H1 (cell line): ENCODE measurements at regions not wholly inside any gene's neighbourhood (a gene's known extent, or its start where the extent isn't known, plus 50 kb on each side); places are given as distances from the start of the nearest gene placed in this dataset.

Experiments
- CTCF ChIA-PET: fragments of 300-600 bp; sonication (Branson Sonifier 250); formaldehyde crosslinking; loops from one replicate; lab custom pipeline; 2021; ENCODE audit not compliant: partially characterized antibody; lab: Charles Lee
- POLR2A ChIA-PET: fragments of 300-600 bp; sonication (Branson Sonifier 250); formaldehyde crosslinking; loops from one replicate; lab custom pipeline; 2021; ENCODE audit warnings: inconsistent platforms; ENCODE audit not compliant: partially characterized antibody; lab: Charles Lee
- DNase-seq, 2 experiments: peaks; one replicate each; pipeline versions ENCODE4 v3.0.0 to v3.0.0-alpha.2; 2010 to 2022; ENCODE audit warnings: low spot score in 2 of 2, low read depth in 1 of 2, mixed read lengths in 1 of 2
- FAIRE-seq: peaks from 2 replicates; lab custom pipeline; 2011; peaks lifted over from hg19 to GRCh38; lab: Jason Lieb, UNC
- H2AFZ ChIP-seq: 2 replicates; pipeline ENCODE4 v1.8.1; 2012; ENCODE audit warnings: low read length, inconsistent platforms
- H2AK5ac ChIP-seq: 2 replicates; pipeline ENCODE4 v1.6.1; 2013; ENCODE audit warnings: low read depth, low read length
- H2BK120ac ChIP-seq: replicated peaks from 2 replicates; pipeline ENCODE3; 2013; ENCODE audit warnings: low read depth, low read length, inconsistent platforms
- H2BK12ac ChIP-seq: 2 replicates; pipeline ENCODE4 v1.6.1; 2013; ENCODE audit warnings: low read depth, low read length
- H2BK15ac ChIP-seq: 2 replicates; pipeline ENCODE4 v1.6.1; 2013; ENCODE audit warnings: low read length
- H2BK20ac ChIP-seq: 2 replicates; pipeline ENCODE4 v1.6.1; 2013; ENCODE audit warnings: low read length
- H2BK5ac ChIP-seq: 2 replicates; pipeline ENCODE4 v1.6.1; 2013; ENCODE audit warnings: low read depth, low read length
- H3K14ac ChIP-seq: 2 replicates; pipeline ENCODE4 v1.6.1; 2013; ENCODE audit warnings: inconsistent platforms; ENCODE audit not compliant: insufficient read length
- H3K18ac ChIP-seq: 2 replicates; pipeline ENCODE4 v1.6.1; 2013; ENCODE audit warnings: low read length; ENCODE audit errors: extremely low read depth
- H3K23ac ChIP-seq: 2 replicates; pipeline ENCODE4 v1.6.1; 2013; ENCODE audit warnings: inconsistent platforms; ENCODE audit not compliant: insufficient read length
- H3K23me2 ChIP-seq: 2 replicates; pipeline ENCODE4 v1.6.1; 2013; ENCODE audit warnings: low read depth, low read length
- H3K27ac ChIP-seq: 2 replicates; pipeline ENCODE4 v1.6.1; 2011; ENCODE audit warnings: low read depth, low read length, inconsistent platforms
- H3K27me3 ChIP-seq, 4 experiments: replicated peaks in 1 of 4; 1 replicate in 1 of 4; 2 replicates in 3 of 4; pipeline versions ENCODE4 v1.6.1 to v1.8.1; 2011 to 2013; ENCODE audit warnings: low read length in 3 of 4, mild to moderate bottlenecking in 3 of 4, inconsistent platforms in 2 of 4, mixed read lengths in 2 of 4, moderate library complexity in 1 of 4; ENCODE audit not compliant: control insufficient read depth in 3 of 4, insufficient read depth in 3 of 4; ENCODE audit errors: extremely low read depth in 1 of 4
- H3K36me3 ChIP-seq, 4 experiments: 2 replicates each; pipeline versions ENCODE4 v1.6.1 to v1.8.1; 2011 to 2013; ENCODE audit warnings: mild to moderate bottlenecking in 4 of 4, low read length in 3 of 4, moderate library complexity in 2 of 4, control low read depth in 1 of 4, inconsistent platforms in 1 of 4; ENCODE audit not compliant: insufficient read depth in 4 of 4, control insufficient read depth in 2 of 4
- H3K4ac ChIP-seq: replicated peaks from 2 replicates; pipeline ENCODE3; 2013; ENCODE audit warnings: low read length, low read depth, mixed read lengths, inconsistent platforms; ENCODE audit not compliant: insufficient read length
- H3K4me1 ChIP-seq, 4 experiments: replicated peaks in 1 of 4; 1 replicate in 1 of 4; 2 replicates in 3 of 4; pipeline versions ENCODE4 v1.6.1 to v1.8.1; 2011 to 2013; ENCODE audit warnings: low read length in 3 of 4, inconsistent platforms in 2 of 4, mixed read lengths in 1 of 4; ENCODE audit not compliant: insufficient read depth in 4 of 4, control insufficient read depth in 3 of 4
- H3K4me2 ChIP-seq, 2 experiments: 2 replicates each; pipeline versions ENCODE4 v1.6.1 to v1.8.1; 2011 to 2013; ENCODE audit warnings: low read depth in 2 of 2, low read length in 2 of 2, control low read depth in 1 of 2, inconsistent platforms in 1 of 2, mild to moderate bottlenecking in 1 of 2; ENCODE audit not compliant: insufficient read depth in 1 of 2
- H3K4me3 ChIP-seq, 4 experiments: fragments of 200-600, 300-600 bp in 1 of 4; sonication (generic), shearing (Covaris generic), sonication (Bioruptor Twin) in 1 of 4; 2 replicates each; pipeline versions ENCODE4 v1.5.1 to v1.8.1; 2011 to 2016; ENCODE audit warnings: low read length in 4 of 4, low read depth in 3 of 4, control low read depth in 2 of 4, inconsistent platforms in 2 of 4, mild to moderate bottlenecking in 2 of 4, mixed read lengths in 1 of 4, moderate library complexity in 1 of 4; ENCODE audit not compliant: insufficient read depth in 2 of 4; ENCODE audit errors: extremely low read depth in 1 of 4
- H3K56ac ChIP-seq: replicated peaks from 2 replicates; pipeline ENCODE3; 2013; ENCODE audit warnings: low read depth, mild to moderate bottlenecking, mixed read lengths, low read length, inconsistent platforms; ENCODE audit not compliant: insufficient read length
- H3K79me1 ChIP-seq: 2 replicates; pipeline ENCODE4 v1.6.1; 2013; ENCODE audit warnings: low read depth, low read length, control low read depth
- H3K79me2 ChIP-seq, 2 experiments: 2 replicates each; pipeline versions ENCODE4 v1.6.1 to v1.8.1; 2012 to 2013; ENCODE audit warnings: low read length in 2 of 2, mild to moderate bottlenecking in 2 of 2, inconsistent platforms in 1 of 2; ENCODE audit not compliant: insufficient read depth in 2 of 2, control insufficient read depth in 1 of 2
- H3K9ac ChIP-seq, 4 experiments: replicated peaks in 1 of 4; 1 replicate in 1 of 4; 2 replicates in 3 of 4; pipeline versions ENCODE4 v1.6.1 to v1.8.1; 2011 to 2013; ENCODE audit warnings: low read depth in 3 of 4, low read length in 3 of 4, control low read depth in 2 of 4, mild to moderate bottlenecking in 2 of 4, moderate library complexity in 2 of 4, inconsistent platforms in 1 of 4; ENCODE audit errors: extremely low read depth in 1 of 4
- H3K9me3 ChIP-seq, 2 experiments: 2 replicates each; pipeline versions ENCODE4 v1.6.1 to v1.8.1; 2012 to 2013; ENCODE audit warnings: mild to moderate bottlenecking in 2 of 2, moderate library complexity in 2 of 2, control low read depth in 1 of 2, inconsistent platforms in 1 of 2, low read depth in 1 of 2, low read length in 1 of 2, mixed read lengths in 1 of 2; ENCODE audit not compliant: insufficient read depth in 2 of 2
- H4K20me1 ChIP-seq, 2 experiments: replicated peaks in 1 of 2; 2 replicates each; pipeline versions ENCODE3 to v1.8.1; 2011 to 2013; ENCODE audit warnings: inconsistent platforms in 2 of 2, low read length in 2 of 2, mild to moderate bottlenecking in 1 of 2; ENCODE audit not compliant: insufficient read depth in 2 of 2, control insufficient read depth in 1 of 2
- H4K5ac ChIP-seq: 2 replicates; pipeline ENCODE4 v1.6.1; 2013; ENCODE audit warnings: low read length, low read depth, mixed read lengths, inconsistent platforms; ENCODE audit not compliant: insufficient read length
- H4K8ac ChIP-seq: 2 replicates; pipeline ENCODE4 v1.8.0; 2013; ENCODE audit warnings: mild to moderate bottlenecking, moderate library complexity, low read length, inconsistent platforms; ENCODE audit not compliant: insufficient read depth; ENCODE audit errors: extremely low read depth
- H4K91ac ChIP-seq: replicated peaks from 2 replicates; pipeline ENCODE3; 2013; ENCODE audit warnings: low read length, mixed read lengths, inconsistent platforms; ENCODE audit not compliant: insufficient read length
- GABPA ChIP-seq: IDR thresholded peaks from 2 replicates; pipeline ENCODE4 v1.6.1; 2011; ENCODE audit warnings: mild to moderate bottlenecking, low read length, moderate library complexity, borderline replicate concordance; ENCODE audit not compliant: insufficient read depth
- GTF2F1 ChIP-seq: IDR thresholded peaks from 2 replicates; pipeline ENCODE4 v1.6.1; 2012; ENCODE audit warnings: low read depth, low read length, improper control_type of control experiment, borderline replicate concordance
- HDAC2 ChIP-seq, 2 experiments: fragments of 300-600 bp in 1 of 2; sonication (generic) in 1 of 2; IDR thresholded peaks; 2 replicates each; pipeline ENCODE4 v1.6.1; 2011 to 2012; ENCODE audit warnings: low read depth in 2 of 2, low read length in 2 of 2, mild to moderate bottlenecking in 2 of 2, moderate library complexity in 2 of 2, borderline replicate concordance in 1 of 2, inconsistent platforms in 1 of 2
- HDAC6 ChIP-seq: IDR thresholded peaks from one replicate; pipeline ENCODE4 v1.7.1; 2012; ENCODE audit warnings: low read depth, mild to moderate bottlenecking, inconsistent platforms, low read length, moderate library complexity
- KDM5A ChIP-seq: fragments of 200-600 bp; IDR thresholded peaks from 2 replicates; pipeline ENCODE4 v1.7.1; 2012; ENCODE audit warnings: mild to moderate bottlenecking, low read length, inconsistent platforms, mixed read lengths
- RNF2 ChIP-seq: fragments of 200-900, 300-1000 bp; sonication (generic); IDR thresholded peaks from 2 replicates; pipeline ENCODE4 v1.7.1; 2016; ENCODE audit warnings: borderline replicate concordance, low read depth, mild to moderate bottlenecking, antibody characterized with exemption, low read length; ENCODE audit not compliant: poor library complexity, severe bottlenecking; ENCODE audit errors: missing control alignments
- SRF ChIP-seq: IDR thresholded peaks from 2 replicates; pipeline ENCODE4 v1.6.1; 2011; ENCODE audit warnings: mild to moderate bottlenecking, low read depth, low read length, moderate library complexity
- TAF7 ChIP-seq: optimal IDR thresholded peaks from 2 replicates; pipeline ENCODE3; 2011; ENCODE audit warnings: low read depth, mild to moderate bottlenecking, inconsistent platforms, low read length, moderate library complexity, borderline replicate concordance
- WGBS, 2 experiments: shearing (Covaris generic) in 1 of 2; methylation state at CpG; one replicate each; pipeline versions ENCODE4 v1.1.6 to v1.1.7; 2013 to 2015; ENCODE audit warnings: low lambda C conversion rate in 2 of 2, mixed read lengths in 2 of 2, inconsistent platforms in 1 of 2, low coverage in 1 of 2, missing lambda C conversion rate in 1 of 2; ENCODE audit not compliant: insufficient replicate concordance in 2 of 2, insufficient coverage in 1 of 2, insufficient read length in 1 of 2; ENCODE audit errors: extremely low coverage in 1 of 2, missing lambda C conversion rate in 1 of 2; 5-methylcytosine and 5-hydroxymethylcytosine counted together

- no peak overlapping the region for H3K9ac ChIP-seq
- no peak overlapping the region for H2BK120ac ChIP-seq
- H2BK15ac ChIP-seq = no peak overlapping the region
- H3K4me2 ChIP-seq = no peak overlapping the region
- no peak overlapping the region for H4K91ac ChIP-seq
- no peak overlapping the region for H2BK5ac ChIP-seq
- WGBS, 2 experiments = 75% methylated on average over 4 of the region's 4 CpGs; no CpG with 5 or more reads in 1 of the 2 experiments
- H3K36me3 ChIP-seq = no peaks in the 10 kb centered on the region
- CTCF ChIA-PET = no interaction called here
- no peak overlapping the region for H3K56ac ChIP-seq
- TF ChIP-seq KDM5A (no peak), GABPA (no peak), RNF2 (no peak), SRF (no peak), TAF7 (no peak), GTF2F1 (no peak), HDAC6 (no peak), HDAC2 (IDR thresholded peaks at IDR 0.05; ENCODE audit: borderline replicate concordance in 1 of 2, low read depth in 2 of 2, low read length in 2 of 2) (no peak)
- no peak overlapping the region for H3K4ac ChIP-seq
- no peak overlapping the region for H3K4me3 ChIP-seq
- no peak overlapping the region for H2BK12ac ChIP-seq
- DNase-seq (no peak), FAIRE-seq (no peak)
- H3K18ac ChIP-seq = no peak overlapping the region
- POLR2A ChIA-PET = no interaction called here
- no peak overlapping the region for H4K5ac ChIP-seq
- H3K14ac ChIP-seq = no peak overlapping the region
- H3K27me3 ChIP-seq = no peaks in the 10 kb centered on the region
- H2BK20ac ChIP-seq = no peak overlapping the region
- no peaks in the 10 kb centered on the region for H3K23me2 ChIP-seq
- H4K8ac ChIP-seq = no peak overlapping the region
- no peak overlapping the region for H2AK5ac ChIP-seq
- H4K20me1 ChIP-seq = no peaks in the 10 kb centered on the region
- no peaks in the 10 kb centered on the region for H3K79me2 ChIP-seq
- H3K23ac ChIP-seq = no peak overlapping the region
- H3K4me1 ChIP-seq = peaks cover 0 to 5% (median under 1%) of the 10 kb centered on the region in 4 experiments; a peak in 1 of 7 replicates
- no peaks in the 10 kb centered on the region for H3K79me1 ChIP-seq
- H3K27ac ChIP-seq = no peak overlapping the region
- H2AFZ ChIP-seq = peak overlapping the region; percentile 11; the same call in 1 of the 2 replicates
- H3K9me3 ChIP-seq = no peaks in the 10 kb centered on the region
These were observed 197.2 kb upstream of the FSHR start for GRCh38 chr2:49351560-49351959.
